ENCODE measurements at regions not wholly inside any gene's neighbourhood (a gene's known extent, or its start where the extent isn't known, plus 50 kb on each side); places are given as distances from the start of the nearest gene placed in this dataset.
"Not testable (repeated sequence)": the region's sequence is repeated elsewhere in the genome, so short reads cannot be mapped to it uniquely, and the experiment has no call there.

GRCh38 chr7:83306502-83306901, 143.8 kb upstream of the PCLO start:
- intact Hi-C loops (cut with DNase I), result no loop called here
- DNase-seq (ENCODE audit: low spot score), result no peak
- ATAC-seq, result no peak

DNA sequence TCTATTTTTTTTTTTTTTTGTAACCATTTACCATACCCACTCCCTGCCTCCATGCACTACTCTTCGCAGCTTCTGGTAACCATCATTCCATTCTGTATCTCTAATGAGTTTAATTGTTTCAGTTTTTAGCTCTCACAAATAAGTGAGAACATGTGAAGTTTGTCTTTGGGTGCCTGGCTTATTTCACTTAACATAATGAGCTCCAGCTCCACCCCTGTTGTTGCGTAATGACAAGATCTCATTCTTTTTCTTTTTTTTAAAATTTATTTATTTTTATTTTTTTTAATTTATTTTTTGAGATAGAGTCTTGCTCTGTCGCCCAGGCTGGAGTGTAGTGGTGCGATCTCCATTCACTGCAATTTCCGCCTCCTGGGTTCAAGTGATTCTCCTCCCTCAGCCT, 142.3 kb upstream of the PCLO start:
- intact Hi-C loops (cut with DNase I), result no loop called here
- ATAC-seq (no peak), DNase-seq (ENCODE audit: low spot score) (no peak)

DNA sequence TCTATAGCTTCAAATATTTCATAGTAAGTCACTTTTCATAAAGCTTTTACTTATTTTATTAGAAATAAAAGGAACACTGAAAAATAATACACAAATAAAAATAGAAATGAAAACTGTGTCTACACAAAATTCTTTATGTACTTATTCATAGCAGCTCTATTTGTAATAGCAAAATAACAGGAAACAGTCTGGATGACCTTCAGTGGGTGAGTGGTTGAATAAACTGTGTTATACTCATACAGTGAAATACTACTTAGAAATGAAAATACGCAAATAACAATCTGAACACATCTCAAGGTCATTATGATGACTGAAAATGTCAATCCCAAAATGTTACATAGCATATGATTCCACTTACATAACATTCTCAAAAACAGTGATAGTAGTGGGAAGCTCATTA, 138.7 kb upstream of the PCLO start:
- DNase-seq (ENCODE audit: low spot score), result no peak
- ATAC-seq, result no peak
- intact Hi-C loops (cut with DNase I), result loop anchor here (5.0 kb wide), 1 partner anchor 1151 kb away; no protein-coding TSS in a partner anchor

GRCh38 chr7:83290211-83290610, 127.5 kb upstream of the PCLO start:
- DNase-seq (ENCODE audit: low spot score) (no peak), ATAC-seq (no peak)
- intact Hi-C loops (cut with DNase I), result no loop called here

DNA sequence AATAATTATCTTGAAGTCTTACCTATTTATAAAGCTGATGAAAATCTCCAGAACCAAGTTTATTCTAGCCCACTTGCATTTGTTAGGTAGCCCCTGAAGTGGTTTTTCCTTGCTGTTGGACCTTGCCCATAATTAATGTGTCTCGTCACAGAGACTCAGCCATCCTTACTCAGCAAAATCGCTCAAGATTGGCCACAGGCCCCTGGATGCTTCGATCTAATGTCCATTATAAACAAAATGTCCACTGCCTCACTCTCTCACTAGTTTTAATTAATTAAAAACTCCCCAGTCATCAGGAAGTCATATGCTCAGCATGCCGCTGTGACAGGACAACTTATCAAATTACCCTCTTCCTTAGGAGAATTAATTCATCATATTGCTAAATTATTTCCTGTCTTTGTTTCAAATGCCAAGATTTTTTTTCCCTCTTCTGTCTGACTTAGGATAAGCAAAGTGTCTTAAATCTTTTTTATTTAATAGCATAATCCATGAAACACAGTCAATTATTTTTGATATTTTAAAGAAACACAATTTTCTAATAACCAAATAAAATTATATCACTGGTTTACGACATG, 126.8 kb upstream of the PCLO start:
- DNase-seq (ENCODE audit: low spot score), result no peak
- intact Hi-C loops (cut with DNase I), result no loop called here

DNA sequence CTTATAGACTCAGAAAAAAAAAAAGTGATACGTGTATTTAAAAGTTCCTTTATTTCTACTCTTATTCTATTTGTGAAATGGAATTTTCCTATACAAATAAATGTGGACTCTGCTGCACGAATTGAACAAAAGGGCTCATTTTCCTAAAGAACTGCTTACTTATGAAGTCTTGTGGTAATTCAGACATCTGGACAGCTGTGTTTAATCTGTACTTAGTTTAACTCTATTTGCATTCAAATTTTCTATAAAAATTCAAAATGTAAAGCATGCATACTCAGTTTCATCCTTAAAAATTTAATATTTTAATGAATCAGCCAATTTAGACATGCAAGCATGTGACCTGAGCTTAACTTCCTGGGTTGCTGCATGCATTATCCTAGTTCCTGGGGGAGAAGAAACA, 118.0 kb upstream of the PCLO start:
- no peak for DNase-seq (ENCODE audit: low spot score)
- no peak for ATAC-seq
- intact Hi-C loops (cut with DNase I), result no loop called here

More for the DNA sequence above, 126.8 kb upstream of the PCLO start:
- ATAC-seq, result no peak

DNA sequence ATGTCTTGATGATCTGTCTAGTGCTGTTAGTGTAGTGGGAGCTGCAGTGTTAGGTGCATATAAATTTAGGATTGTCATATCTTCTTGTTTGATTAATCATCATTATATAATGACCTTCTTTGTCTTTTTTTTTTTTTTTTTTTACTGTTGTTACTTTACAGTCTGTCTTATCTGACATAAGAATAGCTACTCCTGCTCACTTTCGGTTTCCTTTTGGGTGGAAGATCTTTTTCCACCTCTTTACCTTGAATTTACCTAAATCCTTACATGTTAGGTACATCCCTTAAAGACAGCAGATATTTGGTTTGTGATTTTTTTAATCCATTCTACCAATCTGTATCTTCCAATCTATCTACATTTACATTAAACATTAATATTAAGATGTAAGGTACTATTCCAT, 113.6 kb upstream of the PCLO start:
- ATAC-seq (no peak), DNase-seq (ENCODE audit: low spot score) (no peak)
- intact Hi-C loops (cut with DNase I), result no loop called here

DNA sequence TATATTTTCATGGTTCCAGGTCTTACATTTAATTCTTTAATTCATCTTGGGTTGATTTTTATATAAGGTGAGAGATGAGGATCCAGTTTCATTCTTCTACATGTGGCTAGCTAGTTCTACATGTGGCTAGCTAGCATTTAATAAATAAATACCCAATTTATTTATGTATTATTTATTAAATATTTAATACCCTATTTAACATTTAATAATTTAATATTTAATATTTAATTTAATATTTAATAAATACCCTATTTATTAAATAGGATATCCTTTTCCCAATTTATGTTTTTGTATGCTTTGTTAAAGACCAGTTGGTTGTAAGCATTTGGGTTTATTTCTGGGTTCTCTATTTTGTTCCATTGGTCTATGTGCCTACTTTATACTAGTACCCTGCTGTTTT, 111.0 kb upstream of the PCLO start:
- intact Hi-C loops (cut with DNase I), result no loop called here
- ATAC-seq, result no peak
- no peak for DNase-seq (ENCODE audit: low spot score)

DNA sequence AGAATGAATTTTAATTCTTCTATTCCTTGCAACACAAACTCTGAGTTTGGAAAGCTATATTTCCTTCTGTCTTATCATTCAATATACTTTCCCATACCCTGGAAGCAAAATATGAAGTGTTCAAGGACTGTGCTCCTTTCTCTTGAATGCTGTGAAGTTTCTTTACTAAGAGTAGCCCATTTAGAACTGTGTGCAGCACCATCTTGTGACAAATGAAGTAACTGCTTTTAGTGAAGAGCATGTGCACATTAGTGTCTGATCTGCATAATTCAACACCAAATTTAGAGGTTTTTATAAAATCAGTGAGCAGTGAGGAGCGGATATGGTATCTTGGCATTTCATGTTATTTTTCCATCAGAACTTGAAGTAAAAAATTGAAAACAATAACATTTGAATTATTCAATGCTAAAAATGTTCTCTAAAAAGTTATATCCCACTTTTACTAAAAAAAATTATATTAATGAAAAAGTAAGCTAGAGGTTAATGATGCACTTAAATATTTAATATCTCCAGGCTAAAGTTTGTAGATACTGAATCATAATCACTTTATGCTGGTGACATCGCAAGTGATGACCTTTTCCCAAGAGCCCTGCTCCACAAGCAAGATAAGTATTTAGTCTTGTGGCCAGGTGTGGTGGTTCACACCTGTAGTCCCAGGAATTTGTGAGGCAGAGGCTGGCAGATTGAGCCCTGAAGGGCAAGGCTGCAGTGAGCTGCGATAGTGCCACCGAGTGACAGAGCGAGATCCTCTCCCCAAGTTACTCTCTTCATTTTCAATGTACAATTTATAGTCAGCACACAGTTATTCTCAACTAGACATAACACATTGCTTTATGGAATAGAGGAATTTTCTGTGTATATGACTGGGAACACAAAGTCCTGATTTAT, 108.8 kb upstream of the PCLO start:
- ATAC-seq (no peak), DNase-seq (ENCODE audit: low spot score) (no peak)
- intact Hi-C loops (cut with DNase I), result no loop called here

DNA sequence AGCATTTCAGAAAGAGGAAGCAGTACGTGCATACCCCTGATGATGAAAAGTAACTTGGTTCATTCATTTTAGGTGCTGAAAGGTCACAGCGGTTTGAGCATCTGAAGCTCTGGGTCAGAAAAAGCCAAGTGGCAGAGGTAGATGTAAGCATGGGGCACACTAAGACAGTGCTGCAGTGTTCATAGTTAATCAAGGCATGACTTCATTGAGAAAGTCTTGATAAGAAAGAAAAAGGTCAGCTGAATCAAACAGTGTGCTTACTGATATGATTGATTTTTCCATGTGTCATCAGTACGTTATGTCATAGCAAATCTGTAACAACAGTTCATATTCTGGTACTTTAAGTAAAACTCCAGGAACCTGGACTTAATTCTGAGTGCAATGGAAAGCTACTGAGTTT, 107.7 kb upstream of the PCLO start:
- intact Hi-C loops (cut with DNase I), result no loop called here
- DNase-seq (ENCODE audit: low spot score) (no peak), ATAC-seq (no peak)

DNA sequence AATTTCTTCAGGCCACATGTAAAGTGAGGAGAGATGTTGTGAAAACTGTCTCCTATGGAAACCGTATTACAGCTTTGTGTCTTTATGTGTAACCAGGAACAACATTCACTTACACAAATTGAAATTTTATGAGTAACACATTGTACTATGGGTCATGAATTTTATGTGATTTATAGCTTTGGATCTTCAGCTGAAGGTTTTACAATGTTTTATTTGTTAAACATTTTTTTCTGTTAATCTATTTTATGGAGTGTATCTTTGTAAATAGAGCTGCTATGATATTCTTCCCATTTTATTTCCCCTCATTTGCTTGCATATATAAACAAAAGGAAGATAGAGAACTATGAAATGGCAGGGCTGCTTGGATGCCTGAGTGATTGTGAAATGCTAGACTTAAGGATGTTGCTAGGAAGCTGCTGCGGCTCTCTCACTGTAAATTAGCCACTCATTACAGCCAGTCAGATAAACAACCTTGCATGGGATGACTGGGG, 104.5 kb upstream of the PCLO start:
- intact Hi-C loops (cut with DNase I), result no loop called here
- ATAC-seq (no peak), DNase-seq (ENCODE audit: low spot score) (no peak)

DNA sequence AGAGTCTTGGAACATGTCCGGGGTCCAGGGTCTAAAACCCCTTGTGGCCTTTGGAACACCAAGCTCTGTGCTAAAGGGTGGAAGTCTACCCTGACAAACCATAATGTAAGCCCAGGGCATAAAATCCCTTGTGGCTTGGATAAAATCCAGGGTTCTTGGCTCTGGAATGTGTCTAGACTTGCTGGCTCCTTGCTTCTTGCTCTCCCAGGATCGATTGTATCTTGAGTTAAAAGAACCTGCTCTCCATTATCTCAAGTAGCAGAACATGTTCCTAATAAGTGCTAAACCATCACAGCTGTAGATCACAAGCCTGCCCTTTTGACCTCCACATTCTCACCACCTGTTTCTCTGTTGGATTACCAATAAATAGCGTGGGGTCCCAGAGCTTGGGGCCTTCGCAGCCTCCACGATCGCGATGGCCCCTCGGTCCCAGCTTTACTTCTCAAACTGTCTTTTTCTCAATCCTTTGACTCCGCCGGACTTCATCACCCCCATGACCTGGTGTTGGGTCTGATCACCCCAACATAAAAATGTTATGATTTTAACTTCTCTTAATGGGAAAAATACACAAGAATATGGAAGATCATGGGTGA, 100.9 kb upstream of the PCLO start:
- DNase-seq (ENCODE audit: low spot score); ATAC-seq; intact Hi-C loops (cut with DNase I): not testable (repeated sequence)

DNA sequence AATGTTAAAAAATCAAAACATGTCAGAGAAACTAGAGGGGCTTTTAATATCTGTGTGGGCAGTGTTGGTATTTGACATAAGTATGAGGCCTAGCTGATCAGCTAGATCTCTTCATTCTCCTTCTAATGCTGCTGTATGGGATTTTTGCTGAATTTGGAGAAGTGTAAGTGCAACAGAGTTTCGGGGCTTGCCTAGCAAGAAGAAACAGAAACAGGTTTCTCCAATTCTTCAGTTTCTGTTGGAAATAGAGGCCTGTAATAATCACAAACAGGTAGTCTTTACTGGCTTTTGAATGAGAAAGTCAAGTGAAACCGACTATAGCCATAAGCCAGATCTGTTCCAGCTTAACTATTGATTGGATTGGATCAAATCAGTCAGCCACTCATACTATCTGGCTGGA, 96.4 kb upstream of the PCLO start:
- DNase-seq (ENCODE audit: low spot score) (no peak), ATAC-seq (no peak)
- intact Hi-C loops (cut with DNase I), result no loop called here

GRCh38 chr7:83248000-83248399, 85.3 kb upstream of the PCLO start:
- no peak for ATAC-seq
- DNase-seq (ENCODE audit: low spot score), result no peak
- intact Hi-C loops (cut with DNase I), result no loop called here

DNA sequence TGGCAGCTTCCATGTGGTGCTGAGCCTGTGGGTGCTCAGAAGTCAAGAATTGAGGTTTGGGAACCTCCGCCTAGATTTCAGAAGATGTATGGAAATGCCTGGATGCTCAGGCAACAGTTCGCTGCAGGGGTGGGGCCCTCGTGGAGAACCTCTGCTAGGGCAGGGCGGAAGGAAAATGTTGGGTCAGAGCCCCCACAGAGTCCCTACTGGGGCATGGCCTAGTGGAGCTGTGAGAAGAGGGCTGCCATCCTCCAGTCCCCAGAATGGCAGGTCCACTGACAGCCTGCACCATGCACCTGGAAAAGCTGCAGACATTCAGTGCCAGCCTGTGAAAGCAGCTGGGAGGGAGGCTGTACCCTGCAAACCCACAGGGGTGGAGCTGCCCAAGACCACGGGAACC, 56.5 kb upstream of the PCLO start:
- ATAC-seq; DNase-seq (ENCODE audit: low spot score); intact Hi-C loops (cut with DNase I): not testable (repeated sequence)

GRCh38 chr7:83212883-83213282, 50.2 kb upstream of the PCLO start:
- intact Hi-C loops (cut with DNase I), result no loop called here
- DNase-seq (ENCODE audit: low spot score), result no peak

More at GRCh38 chr7:83212883-83213282, 50.2 kb upstream of the PCLO start:
- no peak for ATAC-seq

Data from sciatic nerve (tissue), 2 donors.